Hepatocyte (in vitro differentiated cells): ENCODE measurements at regions not wholly inside any gene's neighbourhood (a gene's known extent, or its start where the extent isn't known, plus 50 kb on each side); places are given as distances from the start of the nearest gene placed in this dataset.

Experiments
- EZH2 ChIP-seq: fragments of 200-600 bp; sonication (generic); IDR thresholded peaks from 2 replicates; pipeline ENCODE4 v1.6.1; 2016; ENCODE audit warnings: antibody characterized with exemption, mild to moderate bottlenecking, borderline replicate concordance
- TF ChIP-seq, protein P1 (sequence below): fragments of 200-600 bp; sonication (generic); IDR thresholded peaks from 2 replicates; pipeline ENCODE4 v1.5.1; 2016; ENCODE audit warnings: antibody characterized with exemption, mild to moderate bottlenecking; ENCODE audit not compliant: poor library complexity

DNA sequence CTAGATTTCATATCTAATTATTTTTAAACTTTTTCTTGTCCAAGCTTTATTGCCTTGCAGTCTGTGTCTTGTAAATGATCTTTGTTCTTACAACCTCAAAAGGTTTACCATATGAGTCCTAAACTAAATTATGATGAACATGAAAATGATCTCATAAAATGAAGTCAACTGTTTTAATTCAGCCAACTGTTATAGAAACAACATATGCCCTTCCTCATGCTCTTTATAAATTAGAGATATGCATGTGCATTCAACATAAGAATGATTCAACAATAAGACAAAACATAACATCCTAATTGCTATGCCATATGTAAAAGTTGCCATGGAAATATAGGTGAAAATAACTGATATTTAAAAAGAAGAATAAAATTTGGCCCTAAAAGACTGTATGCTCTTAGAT lies 774.4 kb downstream of the LUZP2 start:
- TF ChIP-seq, protein P1, sequence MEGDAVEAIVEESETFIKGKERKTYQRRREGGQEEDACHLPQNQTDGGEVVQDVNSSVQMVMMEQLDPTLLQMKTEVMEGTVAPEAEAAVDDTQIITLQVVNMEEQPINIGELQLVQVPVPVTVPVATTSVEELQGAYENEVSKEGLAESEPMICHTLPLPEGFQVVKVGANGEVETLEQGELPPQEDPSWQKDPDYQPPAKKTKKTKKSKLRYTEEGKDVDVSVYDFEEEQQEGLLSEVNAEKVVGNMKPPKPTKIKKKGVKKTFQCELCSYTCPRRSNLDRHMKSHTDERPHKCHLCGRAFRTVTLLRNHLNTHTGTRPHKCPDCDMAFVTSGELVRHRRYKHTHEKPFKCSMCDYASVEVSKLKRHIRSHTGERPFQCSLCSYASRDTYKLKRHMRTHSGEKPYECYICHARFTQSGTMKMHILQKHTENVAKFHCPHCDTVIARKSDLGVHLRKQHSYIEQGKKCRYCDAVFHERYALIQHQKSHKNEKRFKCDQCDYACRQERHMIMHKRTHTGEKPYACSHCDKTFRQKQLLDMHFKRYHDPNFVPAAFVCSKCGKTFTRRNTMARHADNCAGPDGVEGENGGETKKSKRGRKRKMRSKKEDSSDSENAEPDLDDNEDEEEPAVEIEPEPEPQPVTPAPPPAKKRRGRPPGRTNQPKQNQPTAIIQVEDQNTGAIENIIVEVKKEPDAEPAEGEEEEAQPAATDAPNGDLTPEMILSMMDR: no peak
- no peak for TF ChIP-seq EZH2
